RWPE2 (cell line): ENCODE measurements at regions not wholly inside any gene's neighbourhood (a gene's known extent, or its start where the extent isn't known, plus 50 kb on each side); places are given as distances from the start of the nearest gene placed in this dataset.

Experiments used
- ATAC-seq: fragments of 200-7000 bp; cut with Tn5 transposase; 3 replicates; pipeline ENCODE4 v1.9.1; 2021; ENCODE audit warnings: low read depth
- DNase-seq: peaks from one replicate; pipeline ENCODE4 v3.0.0-alpha.2; 2020; ENCODE audit warnings: low spot score
- H3K27ac ChIP-seq: fragments of 450-650 bp; 2 replicates; pipeline ENCODE4 v1.5.1; 2017; ENCODE audit warnings: mild to moderate bottlenecking; ENCODE audit not compliant: poor library complexity, severe bottlenecking
- H3K27me3 ChIP-seq: fragments of 250-450 bp; sonication (Bioruptor Pico); 2 replicates; pipeline ENCODE4 v1.5.1; 2021; ENCODE audit warnings: mild to moderate bottlenecking, moderate library complexity; ENCODE audit not compliant: insufficient read depth, poor library complexity, severe bottlenecking
- H3K36me3 ChIP-seq: fragments of 250-450 bp; sonication (Bioruptor Pico); 2 replicates; pipeline ENCODE4 v1.5.1; 2020; ENCODE audit warnings: low read depth, mild to moderate bottlenecking, moderate library complexity
- H3K4me1 ChIP-seq: fragments of 250-450 bp; sonication (Bioruptor Pico); 2 replicates; pipeline ENCODE4 v1.5.1; 2021; ENCODE audit warnings: mild to moderate bottlenecking, moderate library complexity; ENCODE audit not compliant: insufficient read depth, poor library complexity, severe bottlenecking
- H3K4me3 ChIP-seq: fragments of 250-450 bp; sonication (Bioruptor Pico); 2 replicates; pipeline ENCODE4 v1.5.1; 2021; ENCODE audit warnings: mild to moderate bottlenecking, moderate library complexity; ENCODE audit not compliant: severe bottlenecking
- H3K9me3 ChIP-seq: fragments of 250-450 bp; sonication (Bioruptor Pico); 2 replicates; pipeline ENCODE4 v1.5.1; 2021; ENCODE audit warnings: mild to moderate bottlenecking, moderate library complexity; ENCODE audit not compliant: severe bottlenecking
- TF ChIP-seq, protein P1 (sequence below): fragments of 450-650 bp; IDR thresholded peaks from one replicate; pipeline ENCODE4 v1.5.1; 2017; ENCODE audit warnings: mild to moderate bottlenecking, moderate library complexity; ENCODE audit not compliant: poor library complexity, severe bottlenecking

DNA sequence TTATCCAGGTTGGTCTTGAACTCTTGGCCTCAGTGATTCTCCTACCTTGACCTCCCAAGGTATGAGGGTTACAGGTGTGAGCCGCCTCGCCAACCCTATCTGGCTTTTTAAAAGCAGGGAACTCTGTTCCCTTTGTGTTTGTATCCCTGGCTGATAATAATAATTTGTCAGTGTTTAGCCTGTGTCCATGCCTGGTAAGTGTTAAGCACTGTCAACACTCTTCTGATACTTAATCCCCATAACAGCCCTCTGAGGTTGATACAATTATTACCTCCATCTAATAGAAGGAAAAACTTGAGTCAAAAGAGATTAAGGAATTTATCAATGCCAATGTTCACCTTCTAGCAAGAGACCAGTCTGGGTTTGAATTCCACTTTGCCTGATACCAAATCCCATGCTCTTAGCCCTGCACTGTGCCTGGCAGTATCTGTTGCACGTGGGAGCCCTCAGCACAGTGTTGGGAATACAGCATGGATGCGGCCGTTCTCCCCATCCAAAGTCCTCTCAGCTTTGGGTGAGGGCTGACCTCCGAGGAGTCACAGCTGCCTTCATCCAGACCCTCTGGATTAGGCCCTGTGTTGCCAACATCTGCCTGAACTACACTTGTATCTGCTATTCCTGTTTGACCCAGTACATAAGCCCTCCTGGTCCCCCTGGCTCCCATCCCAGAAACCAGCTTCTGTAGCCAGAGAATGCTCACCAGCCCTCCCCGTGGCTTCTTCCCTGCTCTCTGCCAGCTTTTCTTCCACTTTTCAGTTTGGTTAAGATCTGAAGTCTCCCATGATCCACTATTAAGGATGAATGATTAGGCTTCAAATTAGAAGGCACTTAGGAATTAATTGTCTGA, 335.6 kb upstream of the ASIC2 start:
- no peak for DNase-seq

DNA sequence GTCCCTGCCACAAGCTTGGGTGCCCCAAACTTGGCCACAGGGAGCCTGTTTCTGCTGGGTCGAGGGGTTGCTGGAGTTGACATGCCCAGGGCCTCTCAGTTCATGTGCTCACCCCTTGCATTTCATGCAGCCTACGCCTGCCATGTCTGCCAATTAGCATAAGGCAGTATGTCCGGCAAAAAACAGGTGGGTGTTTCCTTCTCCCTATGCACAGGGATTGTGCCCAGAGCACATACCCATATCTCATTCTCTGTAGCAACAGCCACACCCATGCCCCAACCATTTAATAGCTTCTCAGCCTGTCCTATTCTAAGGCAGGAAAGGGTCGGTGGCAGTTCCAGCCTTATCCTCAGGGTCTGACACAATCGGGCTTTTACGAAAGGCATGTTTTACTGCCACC, 340.4 kb upstream of the ASIC2 start:
- no peak for ATAC-seq
- Histone ChIP-seq H3K4me3 (no peak overlapping the region), H3K4me1 (no peaks in the 10 kb centered on the region), H3K27ac (no peak overlapping the region), H3K27me3 (peaks cover 2% of the 10 kb centered on the region), H3K36me3 (no peaks in the 10 kb centered on the region), H3K9me3 (no peaks in the 10 kb centered on the region)
- TF ChIP-seq, protein P1, sequence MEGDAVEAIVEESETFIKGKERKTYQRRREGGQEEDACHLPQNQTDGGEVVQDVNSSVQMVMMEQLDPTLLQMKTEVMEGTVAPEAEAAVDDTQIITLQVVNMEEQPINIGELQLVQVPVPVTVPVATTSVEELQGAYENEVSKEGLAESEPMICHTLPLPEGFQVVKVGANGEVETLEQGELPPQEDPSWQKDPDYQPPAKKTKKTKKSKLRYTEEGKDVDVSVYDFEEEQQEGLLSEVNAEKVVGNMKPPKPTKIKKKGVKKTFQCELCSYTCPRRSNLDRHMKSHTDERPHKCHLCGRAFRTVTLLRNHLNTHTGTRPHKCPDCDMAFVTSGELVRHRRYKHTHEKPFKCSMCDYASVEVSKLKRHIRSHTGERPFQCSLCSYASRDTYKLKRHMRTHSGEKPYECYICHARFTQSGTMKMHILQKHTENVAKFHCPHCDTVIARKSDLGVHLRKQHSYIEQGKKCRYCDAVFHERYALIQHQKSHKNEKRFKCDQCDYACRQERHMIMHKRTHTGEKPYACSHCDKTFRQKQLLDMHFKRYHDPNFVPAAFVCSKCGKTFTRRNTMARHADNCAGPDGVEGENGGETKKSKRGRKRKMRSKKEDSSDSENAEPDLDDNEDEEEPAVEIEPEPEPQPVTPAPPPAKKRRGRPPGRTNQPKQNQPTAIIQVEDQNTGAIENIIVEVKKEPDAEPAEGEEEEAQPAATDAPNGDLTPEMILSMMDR: no peak
- DNase-seq: no peak

More for the DNA sequence above, 335.6 kb upstream of the ASIC2 start:
- no peaks in the 10 kb centered on the region for H3K27me3 ChIP-seq
- TF ChIP-seq, protein P1: no peak
- no peaks in the 10 kb centered on the region for H3K9me3 ChIP-seq
- H3K4me3 ChIP-seq: no peak overlapping the region
- H3K36me3 ChIP-seq: no peaks in the 10 kb centered on the region
- no peak overlapping the region for H3K27ac ChIP-seq
- no peak for ATAC-seq
- H3K4me1 ChIP-seq: no peaks in the 10 kb centered on the region

DNA sequence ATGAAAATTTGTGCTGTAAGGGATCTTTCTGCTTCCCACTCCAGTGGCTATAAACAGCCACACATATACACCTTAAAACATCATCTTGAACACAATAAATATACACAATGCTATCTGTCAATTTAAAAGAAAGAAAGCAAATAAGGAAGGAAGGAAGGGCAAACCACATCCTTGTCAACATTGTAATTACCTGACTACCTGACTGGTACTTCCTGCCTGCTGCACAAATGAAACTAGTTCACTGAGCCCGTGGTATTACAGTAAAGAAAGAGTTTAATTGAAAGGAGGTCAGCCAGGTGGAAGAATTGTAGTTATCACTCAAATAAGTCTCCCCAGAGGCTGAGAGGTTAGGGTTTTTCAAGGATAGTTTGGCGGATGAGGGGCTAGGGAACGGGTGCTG, 344.4 kb upstream of the ASIC2 start:
- no peak overlapping the region for H3K4me3 ChIP-seq
- no peaks in the 10 kb centered on the region for H3K36me3 ChIP-seq
- peaks cover 2% of the 10 kb centered on the region for H3K27me3 ChIP-seq
- no peaks in the 10 kb centered on the region for H3K9me3 ChIP-seq
- H3K4me1 ChIP-seq: no peaks in the 10 kb centered on the region
- TF ChIP-seq, protein P1: no peak
- H3K27ac ChIP-seq: no peak overlapping the region
- DNase-seq (no peak), ATAC-seq (no peak)

DNA sequence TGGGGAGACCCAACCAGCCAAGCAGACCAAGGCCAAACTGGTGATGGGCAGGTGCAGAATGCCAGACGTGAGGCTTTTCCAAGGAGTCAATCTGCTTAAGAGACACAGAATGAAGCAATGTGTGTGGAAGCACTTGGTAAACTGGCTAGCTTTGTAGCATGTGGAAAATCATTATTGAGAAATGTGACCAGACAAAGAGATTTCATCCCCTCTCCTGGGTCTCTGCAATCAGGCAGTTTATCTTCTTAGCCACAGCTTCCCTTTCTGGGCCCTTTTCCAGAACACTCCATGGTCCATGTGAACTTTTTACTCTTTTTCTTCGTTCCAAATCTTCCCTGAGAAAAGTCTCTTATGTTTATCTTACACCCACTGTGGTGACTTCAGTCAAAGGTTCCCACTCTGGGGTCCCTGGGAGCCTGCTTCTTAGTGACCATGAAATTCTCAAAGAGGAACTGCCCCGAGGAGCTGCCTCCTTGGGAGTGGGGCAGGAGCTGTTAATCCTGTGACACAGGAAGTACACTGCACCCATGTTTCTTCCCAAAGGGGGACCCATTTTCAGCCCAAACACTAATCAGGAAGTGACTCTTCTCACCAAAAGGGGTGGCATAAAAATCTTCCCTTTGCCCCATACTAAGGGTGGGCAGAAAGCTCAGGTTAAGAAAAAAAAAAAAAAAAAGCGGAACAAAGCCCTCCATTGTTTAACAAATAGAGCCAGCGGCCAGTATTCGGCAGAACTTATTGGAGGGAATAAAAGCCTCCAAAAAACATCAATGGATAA, 346.2 kb upstream of the ASIC2 start:
- TF ChIP-seq, protein P1: no peak
- H3K4me3 ChIP-seq: no peak overlapping the region
- no peak overlapping the region for H3K27ac ChIP-seq
- H3K27me3 ChIP-seq: peaks cover 2% of the 10 kb centered on the region
- no peaks in the 10 kb centered on the region for H3K4me1 ChIP-seq
- no peak for DNase-seq
- H3K9me3 ChIP-seq: no peaks in the 10 kb centered on the region
- no peaks in the 10 kb centered on the region for H3K36me3 ChIP-seq
- no peak for ATAC-seq

DNA sequence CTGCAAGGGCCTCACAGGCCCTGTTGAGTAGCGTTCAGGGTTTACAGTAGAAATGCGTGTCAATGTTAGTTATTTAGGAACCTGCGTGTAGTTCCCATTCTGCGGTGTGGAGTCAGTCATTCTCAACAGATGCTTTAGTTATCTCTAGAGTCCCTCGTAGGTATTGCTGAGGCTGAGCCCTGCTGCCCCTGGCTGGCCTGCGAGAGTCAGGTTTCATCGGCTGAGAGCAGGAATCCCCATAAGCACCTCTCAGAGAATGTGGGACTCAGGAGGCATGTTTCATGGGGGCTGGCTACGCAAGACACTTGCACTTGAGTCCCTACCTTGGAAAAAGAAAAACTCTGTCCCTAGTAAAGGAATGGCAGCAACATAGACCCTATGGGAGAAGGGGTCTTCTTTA, 347.5 kb upstream of the ASIC2 start:
- H3K4me1 ChIP-seq: no peaks in the 10 kb centered on the region
- no peak overlapping the region for H3K27ac ChIP-seq
- TF ChIP-seq, protein P1: no peak
- no peaks in the 10 kb centered on the region for H3K9me3 ChIP-seq
- no peak for DNase-seq
- H3K4me3 ChIP-seq: no peak overlapping the region
- H3K27me3 ChIP-seq: peaks cover 5% of the 10 kb centered on the region
- ATAC-seq: no peak
- H3K36me3 ChIP-seq: no peaks in the 10 kb centered on the region
